Endodermal cell (in vitro differentiated cells): ENCODE measurements at regions not wholly inside any gene's neighbourhood (a gene's known extent, or its start where the extent isn't known, plus 50 kb on each side); places are given as distances from the start of the nearest gene placed in this dataset.

Experiments used
- DNase-seq: peaks from one replicate; pipeline ENCODE4 v3.0.0-alpha.2; 2017
- H3K27ac ChIP-seq: 2 replicates; pipeline ENCODE4 v1.5.1; 2013; ENCODE audit warnings: mild to moderate bottlenecking, low read depth, low read length, moderate library complexity
- H3K27me3 ChIP-seq: 2 replicates; pipeline ENCODE4 v1.6.1; 2013; ENCODE audit warnings: mild to moderate bottlenecking, low read length, moderate library complexity; ENCODE audit not compliant: insufficient read depth, control insufficient read depth, poor library complexity, severe bottlenecking
- H3K36me3 ChIP-seq: 2 replicates; pipeline ENCODE4 v1.7.0; 2013; ENCODE audit warnings: mild to moderate bottlenecking, low read length, moderate library complexity; ENCODE audit not compliant: control insufficient read depth, insufficient read depth
- H3K4me1 ChIP-seq: one replicate; pipeline ENCODE4 v1.7.0; 2013; ENCODE audit warnings: low read length; ENCODE audit not compliant: control insufficient read depth, insufficient read depth
- H3K4me3 ChIP-seq: 2 replicates; pipeline ENCODE4 v1.5.1; 2013; ENCODE audit warnings: mild to moderate bottlenecking, low read length, moderate library complexity
- H3K9ac ChIP-seq: 2 replicates; pipeline ENCODE4 v1.6.1; 2013; ENCODE audit warnings: mild to moderate bottlenecking, low read length, moderate library complexity; ENCODE audit not compliant: poor library complexity, severe bottlenecking; ENCODE audit errors: extremely low read depth
- H3K9me3 ChIP-seq: 2 replicates; pipeline ENCODE4 v1.6.1; 2013; ENCODE audit warnings: mild to moderate bottlenecking, low read length, moderate library complexity; ENCODE audit not compliant: control insufficient read depth
- H3K27ac Mint-ChIP-seq: 2 replicates; pipeline ENCODE4 v1.8.0; 2020; ENCODE audit warnings: mixed read lengths
- H3K27me3 Mint-ChIP-seq: 2 replicates; pipeline ENCODE4 v1.8.0; 2021; ENCODE audit warnings: mild to moderate bottlenecking, mixed read lengths; ENCODE audit not compliant: insufficient read depth
- H3K36me3 Mint-ChIP-seq: 2 replicates; pipeline ENCODE4 v1.8.0; 2020; ENCODE audit warnings: low read depth, mixed read lengths
- H3K4me1 Mint-ChIP-seq: 2 replicates; pipeline ENCODE4 v1.8.0; 2020; ENCODE audit warnings: mixed read lengths
- H3K4me3 Mint-ChIP-seq: 2 replicates; pipeline ENCODE4 v1.8.0; 2020; ENCODE audit warnings: mild to moderate bottlenecking, moderate library complexity, mixed read lengths
- H3K9me3 Mint-ChIP-seq: 2 replicates; pipeline ENCODE4 v1.8.0; 2020; ENCODE audit warnings: mild to moderate bottlenecking, mixed read lengths
- WGBS, 2 experiments: methylation state at CpG; one replicate each; pipeline versions ENCODE4 v1.1.5 to v1.1.7; 2013; ENCODE audit warnings: missing lambda C conversion rate in 2 of 2, mixed read lengths in 1 of 2; ENCODE audit not compliant: insufficient coverage in 1 of 2, insufficient read length in 1 of 2; 5-methylcytosine and 5-hydroxymethylcytosine counted together
- TF ChIP-seq, protein P1 (sequence below): fragments of 200-600 bp; sonication (generic); conservative IDR thresholded peaks from 2 replicates; pipeline ENCODE4 v1.5.0; 2021; ENCODE audit warnings: antibody characterized with exemption, mild to moderate bottlenecking

DNA sequence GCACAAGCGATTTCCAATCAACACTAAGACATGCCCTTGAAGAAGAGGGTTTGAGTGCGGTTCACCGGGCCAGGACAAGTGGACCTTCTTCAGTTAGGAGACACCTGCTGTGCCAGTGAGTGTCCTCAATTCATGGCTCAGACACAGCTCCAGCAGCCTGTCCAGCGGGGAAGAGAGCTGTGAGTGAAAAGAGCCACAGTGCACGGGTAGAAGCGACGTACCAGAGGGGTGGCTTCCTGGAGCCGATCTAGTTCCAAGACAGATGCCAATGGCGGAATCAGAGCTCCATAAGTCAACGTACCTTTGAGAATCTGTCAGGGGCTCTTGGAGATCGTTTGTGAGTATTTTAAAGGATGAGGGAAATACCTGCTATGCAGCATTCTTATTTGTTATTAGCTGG lies 119.9 kb upstream of the SALL3 start:
- Mint-ChIP-seq H3K36me3 (no peaks in the 10 kb centered on the region), H3K9me3 (no peaks in the 10 kb centered on the region), H3K4me1 (no peaks in the 10 kb centered on the region), H3K4me3 (no peak overlapping the region), H3K27ac (no peak overlapping the region), H3K27me3 (peaks cover 2% of the 10 kb centered on the region)
- Histone ChIP-seq H3K4me1 (no peaks in the 10 kb centered on the region), H3K9ac (no peak overlapping the region), H3K27ac (no peak overlapping the region), H3K9me3 (no peaks in the 10 kb centered on the region), H3K36me3 (no peaks in the 10 kb centered on the region), H3K27me3 (no peaks in the 10 kb centered on the region), H3K4me3 (no peak overlapping the region)
- WGBS, 2 experiments: 93 to 97% methylated on average over 10 to 11 of the region's 11 CpGs
- TF ChIP-seq, protein P1, sequence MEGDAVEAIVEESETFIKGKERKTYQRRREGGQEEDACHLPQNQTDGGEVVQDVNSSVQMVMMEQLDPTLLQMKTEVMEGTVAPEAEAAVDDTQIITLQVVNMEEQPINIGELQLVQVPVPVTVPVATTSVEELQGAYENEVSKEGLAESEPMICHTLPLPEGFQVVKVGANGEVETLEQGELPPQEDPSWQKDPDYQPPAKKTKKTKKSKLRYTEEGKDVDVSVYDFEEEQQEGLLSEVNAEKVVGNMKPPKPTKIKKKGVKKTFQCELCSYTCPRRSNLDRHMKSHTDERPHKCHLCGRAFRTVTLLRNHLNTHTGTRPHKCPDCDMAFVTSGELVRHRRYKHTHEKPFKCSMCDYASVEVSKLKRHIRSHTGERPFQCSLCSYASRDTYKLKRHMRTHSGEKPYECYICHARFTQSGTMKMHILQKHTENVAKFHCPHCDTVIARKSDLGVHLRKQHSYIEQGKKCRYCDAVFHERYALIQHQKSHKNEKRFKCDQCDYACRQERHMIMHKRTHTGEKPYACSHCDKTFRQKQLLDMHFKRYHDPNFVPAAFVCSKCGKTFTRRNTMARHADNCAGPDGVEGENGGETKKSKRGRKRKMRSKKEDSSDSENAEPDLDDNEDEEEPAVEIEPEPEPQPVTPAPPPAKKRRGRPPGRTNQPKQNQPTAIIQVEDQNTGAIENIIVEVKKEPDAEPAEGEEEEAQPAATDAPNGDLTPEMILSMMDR: no peak
- no peak for DNase-seq

DNA sequence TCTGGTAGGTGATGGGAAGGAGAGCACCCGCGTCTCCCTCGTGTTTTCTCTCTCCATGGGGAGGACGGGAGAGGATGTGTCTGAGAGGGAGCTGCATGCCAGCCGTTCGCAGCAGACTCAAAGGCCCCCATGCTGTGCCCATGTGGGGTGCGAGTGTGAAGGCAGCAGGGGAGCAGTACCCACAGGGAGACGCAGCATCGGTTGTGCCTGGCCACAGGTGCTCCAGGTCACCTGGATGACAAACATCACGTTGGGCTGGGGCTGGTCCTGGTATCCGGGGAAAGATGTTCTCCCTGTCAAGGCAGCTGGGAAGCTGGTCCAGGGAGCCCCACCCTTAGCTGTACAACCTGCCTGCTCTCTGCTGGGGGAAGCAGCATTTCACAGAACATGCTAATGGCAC lies 119.5 kb upstream of the SALL3 start:
- H3K9me3 Mint-ChIP-seq: no peaks in the 10 kb centered on the region
- Histone ChIP-seq H3K4me1 (no peaks in the 10 kb centered on the region), H3K27me3 (no peaks in the 10 kb centered on the region), H3K4me3 (no peak overlapping the region), H3K27ac (no peak overlapping the region), H3K36me3 (no peaks in the 10 kb centered on the region), H3K9me3 (no peaks in the 10 kb centered on the region), H3K9ac (no peak overlapping the region)
- H3K27me3 Mint-ChIP-seq: peaks cover 2% of the 10 kb centered on the region
- 74 to 77% methylated on average over 11 of the region's 11 CpGs for WGBS, 2 experiments
- no peak overlapping the region for H3K4me3 Mint-ChIP-seq
- no peak for DNase-seq
- H3K36me3 Mint-ChIP-seq: no peaks in the 10 kb centered on the region
- TF ChIP-seq, protein P1: no peak
- H3K27ac Mint-ChIP-seq: no peak overlapping the region
- no peaks in the 10 kb centered on the region for H3K4me1 Mint-ChIP-seq

DNA sequence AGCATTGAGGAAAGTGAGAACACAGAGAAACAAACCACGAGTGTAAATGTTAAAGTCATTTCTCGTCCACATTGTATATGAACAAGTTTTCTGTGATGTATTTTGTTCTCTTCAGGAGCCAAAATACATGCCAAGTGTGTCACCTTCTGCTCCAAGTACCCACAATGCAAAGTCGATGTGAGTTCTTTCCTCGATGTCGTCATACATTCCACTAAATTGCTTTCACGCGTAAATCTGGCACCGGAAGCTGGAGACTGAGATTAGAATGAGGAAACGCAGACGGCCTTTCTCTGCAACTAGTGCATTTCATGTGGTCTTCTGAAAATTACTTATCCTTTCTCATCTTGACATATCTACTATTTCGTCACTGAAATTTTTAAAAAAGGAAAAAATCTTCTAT lies 118.5 kb upstream of the SALL3 start:
- H3K4me1 ChIP-seq: no peaks in the 10 kb centered on the region
- no peaks in the 10 kb centered on the region for H3K27me3 ChIP-seq
- 92 to 97% methylated on average over 11 of the region's 11 CpGs for WGBS, 2 experiments
- H3K27ac ChIP-seq: no peak overlapping the region
- Mint-ChIP-seq H3K36me3 (no peaks in the 10 kb centered on the region), H3K4me3 (no peak overlapping the region), H3K9me3 (no peaks in the 10 kb centered on the region), H3K27me3 (peaks cover 2% of the 10 kb centered on the region), H3K27ac (no peak overlapping the region), H3K4me1 (no peaks in the 10 kb centered on the region)
- DNase-seq: no peak
- no peak overlapping the region for H3K9ac ChIP-seq
- H3K4me3 ChIP-seq: no peak overlapping the region
- H3K9me3 ChIP-seq: no peaks in the 10 kb centered on the region
- TF ChIP-seq, protein P1: no peak
- H3K36me3 ChIP-seq: no peaks in the 10 kb centered on the region
